Activated T-helper 2 cell treated with anti-CD3 and anti-CD28 coated beads, Interferon-gamma antibody, Interleukin-2, Interleukin-4, amounts not matched to agents 10 μg/mL and 5 μg/mL and 100 μg/mL, durations not matched to agents 14 hours and 24 hours and 36 hours (primary cell): ENCODE measurements at regions not wholly inside any gene's neighbourhood (a gene's known extent, or its start where the extent isn't known, plus 50 kb on each side); places are given as distances from the start of the nearest gene placed in this dataset.
"Not testable (repeated sequence)": the region's sequence is repeated elsewhere in the genome, so short reads cannot be mapped to it uniquely, and the experiment has no call there.

Experiments
- DNase-seq: peaks from one replicate; pipeline ENCODE4 v3.0.0; 2021; ENCODE audit warnings: low spot score
- H3K27ac Mint-ChIP-seq: one replicate; pipeline ENCODE4 v1.8.0; 2021; ENCODE audit warnings: mixed read lengths
- H3K27me3 Mint-ChIP-seq: one replicate; pipeline ENCODE4 v1.8.0; 2021; ENCODE audit warnings: low read depth, mixed read lengths
- H3K36me3 Mint-ChIP-seq: one replicate; pipeline ENCODE4 v1.8.0; 2021; ENCODE audit warnings: low read depth, mixed read lengths
- H3K4me1 Mint-ChIP-seq: one replicate; pipeline ENCODE4 v1.8.0; 2021; ENCODE audit warnings: low read depth, mixed read lengths
- H3K4me3 Mint-ChIP-seq: one replicate; pipeline ENCODE4 v1.8.0; 2021; ENCODE audit warnings: low read depth, mild to moderate bottlenecking, moderate library complexity, mixed read lengths
- H3K9me3 Mint-ChIP-seq: one replicate; pipeline ENCODE4 v1.8.0; 2021; ENCODE audit warnings: mixed read lengths
- intact Hi-C: fragments of 100-400 bp; cut with micrococcal nuclease; formaldehyde crosslinking; loops from one replicate; pipeline ENCODE4 v1.15.1; 2023

GRCh38 chr6:119830069-119830468 is 480.5 kb upstream of the MAN1A1 start:
- no peak overlapping the region for H3K4me3 Mint-ChIP-seq
- no peak overlapping the region for H3K27ac Mint-ChIP-seq
- no peak for DNase-seq
- no peaks in the 10 kb centered on the region for H3K4me1 Mint-ChIP-seq
- intact Hi-C loops: no loop called here
- H3K9me3 Mint-ChIP-seq: no peaks in the 10 kb centered on the region
- H3K27me3 Mint-ChIP-seq: peaks cover 8% of the 10 kb centered on the region
- H3K36me3 Mint-ChIP-seq: no peaks in the 10 kb centered on the region

GRCh38 chr6:119829499-119829898 is 479.9 kb upstream of the MAN1A1 start:
- H3K4me1 Mint-ChIP-seq, intact Hi-C loops, H3K36me3 Mint-ChIP-seq, H3K27ac Mint-ChIP-seq, H3K9me3 Mint-ChIP-seq, H3K4me3 Mint-ChIP-seq, DNase-seq, H3K27me3 Mint-ChIP-seq: not testable (repeated sequence)

- H3K9me3 Mint-ChIP-seq: no peaks in the 10 kb centered on the region
- no peak overlapping the region for H3K27ac Mint-ChIP-seq
- no peaks in the 10 kb centered on the region for H3K36me3 Mint-ChIP-seq
- peaks cover 8% of the 10 kb centered on the region for H3K27me3 Mint-ChIP-seq
- no peak overlapping the region for H3K4me3 Mint-ChIP-seq
- H3K4me1 Mint-ChIP-seq: no peaks in the 10 kb centered on the region
- intact Hi-C loops: no loop called here
- DNase-seq: no peak
Measured at GRCh38 chr6:119829006-119829405, 479.4 kb upstream of the MAN1A1 start.

GRCh38 chr6:119821380-119821779 is 471.8 kb upstream of the MAN1A1 start:
- H3K27ac Mint-ChIP-seq: no peak overlapping the region
- intact Hi-C loops: no loop called here
- no peaks in the 10 kb centered on the region for H3K4me1 Mint-ChIP-seq
- no peak for DNase-seq
- H3K36me3 Mint-ChIP-seq: no peaks in the 10 kb centered on the region
- H3K4me3 Mint-ChIP-seq: no peak overlapping the region
- H3K9me3 Mint-ChIP-seq: no peaks in the 10 kb centered on the region
- H3K27me3 Mint-ChIP-seq: peaks cover 3% of the 10 kb centered on the region

GRCh38 chr6:119818876-119819275 is 469.3 kb upstream of the MAN1A1 start:
- H3K27ac Mint-ChIP-seq: no peak overlapping the region
- no peaks in the 10 kb centered on the region for H3K27me3 Mint-ChIP-seq
- no peak for DNase-seq
- no peak overlapping the region for H3K4me3 Mint-ChIP-seq
- H3K9me3 Mint-ChIP-seq: no peaks in the 10 kb centered on the region
- intact Hi-C loops: no loop called here
- no peaks in the 10 kb centered on the region for H3K4me1 Mint-ChIP-seq
- no peaks in the 10 kb centered on the region for H3K36me3 Mint-ChIP-seq

GRCh38 chr6:119814609-119815400 is 465.2 kb upstream of the MAN1A1 start:
- Mint-ChIP-seq H3K36me3 (no peaks in the 10 kb centered on the region), H3K4me1 (no peaks in the 10 kb centered on the region)

GRCh38 chr6:119802464-119802863 is 452.9 kb upstream of the MAN1A1 start:
- DNase-seq: no peak
- Mint-ChIP-seq H3K4me1 (no peaks in the 10 kb centered on the region), H3K27ac (no peak overlapping the region), H3K4me3 (no peak overlapping the region), H3K9me3 (no peaks in the 10 kb centered on the region), H3K36me3 (no peaks in the 10 kb centered on the region), H3K27me3 (peaks cover 3% of the 10 kb centered on the region)
- intact Hi-C loops: no loop called here

More at GRCh38 chr6:119814609-119815400, 465.2 kb upstream of the MAN1A1 start:
- Mint-ChIP-seq H3K9me3 (no peaks in the 10 kb centered on the region), H3K4me3 (no peak overlapping the region), H3K27ac (no peak overlapping the region), H3K27me3 (no peaks in the 10 kb centered on the region)
- intact Hi-C loops: no loop called here
- no peak for DNase-seq

GRCh38 chr6:119801056-119801455 is 451.5 kb upstream of the MAN1A1 start:
- H3K36me3 Mint-ChIP-seq: no peaks in the 10 kb centered on the region
- no peaks in the 10 kb centered on the region for H3K9me3 Mint-ChIP-seq
- intact Hi-C loops: no loop called here
- H3K27me3 Mint-ChIP-seq: no peaks in the 10 kb centered on the region
- no peak overlapping the region for H3K27ac Mint-ChIP-seq
- no peak for DNase-seq
- no peaks in the 10 kb centered on the region for H3K4me1 Mint-ChIP-seq
- H3K4me3 Mint-ChIP-seq: no peak overlapping the region

- Mint-ChIP-seq H3K27me3 (no peaks in the 10 kb centered on the region), H3K27ac (no peak overlapping the region), H3K4me3 (no peak overlapping the region), H3K9me3 (no peaks in the 10 kb centered on the region), H3K4me1 (no peaks in the 10 kb centered on the region), H3K36me3 (no peaks in the 10 kb centered on the region)
- DNase-seq: no peak
- intact Hi-C loops: no loop called here
Measured at GRCh38 chr6:119800526-119800925, 451.0 kb upstream of the MAN1A1 start.

GRCh38 chr6:119799596-119800509 is 450.3 kb upstream of the MAN1A1 start:
- Mint-ChIP-seq H3K36me3 (no peaks in the 10 kb centered on the region), H3K9me3 (no peaks in the 10 kb centered on the region), H3K27me3 (no peaks in the 10 kb centered on the region), H3K27ac (no peak overlapping the region), H3K4me3 (no peak overlapping the region), H3K4me1 (no peaks in the 10 kb centered on the region)
- intact Hi-C loops: no loop called here
- no peak for DNase-seq

- no peak for DNase-seq
- no peak overlapping the region for H3K4me3 Mint-ChIP-seq
- no peaks in the 10 kb centered on the region for H3K9me3 Mint-ChIP-seq
- intact Hi-C loops: no loop called here
- no peaks in the 10 kb centered on the region for H3K27me3 Mint-ChIP-seq
- no peak overlapping the region for H3K27ac Mint-ChIP-seq
- no peaks in the 10 kb centered on the region for H3K36me3 Mint-ChIP-seq
- H3K4me1 Mint-ChIP-seq: no peaks in the 10 kb centered on the region
Measured at GRCh38 chr6:119791736-119792135, 442.2 kb upstream of the MAN1A1 start.

GRCh38 chr6:119781365-119781764 is 431.8 kb upstream of the MAN1A1 start:
- no peaks in the 10 kb centered on the region for H3K4me1 Mint-ChIP-seq

GRCh38 chr6:119768201-119768600 is 418.6 kb upstream of the MAN1A1 start:
- DNase-seq: no peak
- Mint-ChIP-seq H3K27me3 (peaks cover 4% of the 10 kb centered on the region), H3K4me1 (no peaks in the 10 kb centered on the region), H3K4me3 (no peak overlapping the region), H3K36me3 (no peaks in the 10 kb centered on the region), H3K27ac (no peak overlapping the region), H3K9me3 (no peaks in the 10 kb centered on the region)
- intact Hi-C loops: no loop called here

More at GRCh38 chr6:119781365-119781764, 431.8 kb upstream of the MAN1A1 start:
- H3K4me3 Mint-ChIP-seq: no peak overlapping the region
- intact Hi-C loops: no loop called here
- no peaks in the 10 kb centered on the region for H3K36me3 Mint-ChIP-seq
- DNase-seq: no peak
- H3K27me3 Mint-ChIP-seq: no peaks in the 10 kb centered on the region
- H3K27ac Mint-ChIP-seq: no peak overlapping the region
- no peaks in the 10 kb centered on the region for H3K9me3 Mint-ChIP-seq
